H1 (cell line): ENCODE measurements at regions not wholly inside any gene's neighbourhood (a gene's known extent, or its start where the extent isn't known, plus 50 kb on each side); places are given as distances from the start of the nearest gene placed in this dataset.

Source experiments
- CTCF ChIA-PET: fragments of 300-600 bp; sonication (Branson Sonifier 250); formaldehyde crosslinking; loops from one replicate; lab custom pipeline; 2021; ENCODE audit not compliant: partially characterized antibody; lab: Charles Lee
- POLR2A ChIA-PET: fragments of 300-600 bp; sonication (Branson Sonifier 250); formaldehyde crosslinking; loops from one replicate; lab custom pipeline; 2021; ENCODE audit warnings: inconsistent platforms; ENCODE audit not compliant: partially characterized antibody; lab: Charles Lee
- DNase-seq, 2 experiments: peaks; one replicate each; pipeline versions ENCODE4 v3.0.0 to v3.0.0-alpha.2; 2010 to 2022; ENCODE audit warnings: low spot score in 2 of 2, low read depth in 1 of 2, mixed read lengths in 1 of 2
- FAIRE-seq: peaks from 2 replicates; lab custom pipeline; 2011; peaks lifted over from hg19 to GRCh38; lab: Jason Lieb, UNC
- H2AFZ ChIP-seq: 2 replicates; pipeline ENCODE4 v1.8.1; 2012; ENCODE audit warnings: low read length, inconsistent platforms
- H2AK5ac ChIP-seq: 2 replicates; pipeline ENCODE4 v1.6.1; 2013; ENCODE audit warnings: low read depth, low read length
- H2BK120ac ChIP-seq: replicated peaks from 2 replicates; pipeline ENCODE3; 2013; ENCODE audit warnings: low read depth, low read length, inconsistent platforms
- H2BK12ac ChIP-seq: 2 replicates; pipeline ENCODE4 v1.6.1; 2013; ENCODE audit warnings: low read depth, low read length
- H2BK15ac ChIP-seq: 2 replicates; pipeline ENCODE4 v1.6.1; 2013; ENCODE audit warnings: low read length
- H2BK20ac ChIP-seq: 2 replicates; pipeline ENCODE4 v1.6.1; 2013; ENCODE audit warnings: low read length
- H2BK5ac ChIP-seq: 2 replicates; pipeline ENCODE4 v1.6.1; 2013; ENCODE audit warnings: low read depth, low read length
- H3K14ac ChIP-seq: 2 replicates; pipeline ENCODE4 v1.6.1; 2013; ENCODE audit warnings: inconsistent platforms; ENCODE audit not compliant: insufficient read length
- H3K18ac ChIP-seq: 2 replicates; pipeline ENCODE4 v1.6.1; 2013; ENCODE audit warnings: low read length; ENCODE audit errors: extremely low read depth
- H3K23ac ChIP-seq: 2 replicates; pipeline ENCODE4 v1.6.1; 2013; ENCODE audit warnings: inconsistent platforms; ENCODE audit not compliant: insufficient read length
- H3K23me2 ChIP-seq: 2 replicates; pipeline ENCODE4 v1.6.1; 2013; ENCODE audit warnings: low read depth, low read length
- H3K27ac ChIP-seq: 2 replicates; pipeline ENCODE4 v1.6.1; 2011; ENCODE audit warnings: low read depth, low read length, inconsistent platforms
- H3K27me3 ChIP-seq, 4 experiments: replicated peaks in 1 of 4; 1 replicate in 1 of 4; 2 replicates in 3 of 4; pipeline versions ENCODE4 v1.6.1 to v1.8.1; 2011 to 2013; ENCODE audit warnings: low read length in 3 of 4, mild to moderate bottlenecking in 3 of 4, inconsistent platforms in 2 of 4, mixed read lengths in 2 of 4, moderate library complexity in 1 of 4; ENCODE audit not compliant: control insufficient read depth in 3 of 4, insufficient read depth in 3 of 4; ENCODE audit errors: extremely low read depth in 1 of 4
- H3K36me3 ChIP-seq, 4 experiments: 2 replicates each; pipeline versions ENCODE4 v1.6.1 to v1.8.1; 2011 to 2013; ENCODE audit warnings: mild to moderate bottlenecking in 4 of 4, low read length in 3 of 4, moderate library complexity in 2 of 4, control low read depth in 1 of 4, inconsistent platforms in 1 of 4; ENCODE audit not compliant: insufficient read depth in 4 of 4, control insufficient read depth in 2 of 4
- H3K4ac ChIP-seq: replicated peaks from 2 replicates; pipeline ENCODE3; 2013; ENCODE audit warnings: low read length, low read depth, mixed read lengths, inconsistent platforms; ENCODE audit not compliant: insufficient read length
- H3K4me1 ChIP-seq, 4 experiments: replicated peaks in 1 of 4; 1 replicate in 1 of 4; 2 replicates in 3 of 4; pipeline versions ENCODE4 v1.6.1 to v1.8.1; 2011 to 2013; ENCODE audit warnings: low read length in 3 of 4, inconsistent platforms in 2 of 4, mixed read lengths in 1 of 4; ENCODE audit not compliant: insufficient read depth in 4 of 4, control insufficient read depth in 3 of 4
- H3K4me2 ChIP-seq, 2 experiments: 2 replicates each; pipeline versions ENCODE4 v1.6.1 to v1.8.1; 2011 to 2013; ENCODE audit warnings: low read depth in 2 of 2, low read length in 2 of 2, control low read depth in 1 of 2, inconsistent platforms in 1 of 2, mild to moderate bottlenecking in 1 of 2; ENCODE audit not compliant: insufficient read depth in 1 of 2
- H3K4me3 ChIP-seq, 4 experiments: fragments of 200-600, 300-600 bp in 1 of 4; sonication (generic), shearing (Covaris generic), sonication (Bioruptor Twin) in 1 of 4; 2 replicates each; pipeline versions ENCODE4 v1.5.1 to v1.8.1; 2011 to 2016; ENCODE audit warnings: low read length in 4 of 4, low read depth in 3 of 4, control low read depth in 2 of 4, inconsistent platforms in 2 of 4, mild to moderate bottlenecking in 2 of 4, mixed read lengths in 1 of 4, moderate library complexity in 1 of 4; ENCODE audit not compliant: insufficient read depth in 2 of 4; ENCODE audit errors: extremely low read depth in 1 of 4
- H3K56ac ChIP-seq: replicated peaks from 2 replicates; pipeline ENCODE3; 2013; ENCODE audit warnings: low read depth, mild to moderate bottlenecking, mixed read lengths, low read length, inconsistent platforms; ENCODE audit not compliant: insufficient read length
- H3K79me1 ChIP-seq: 2 replicates; pipeline ENCODE4 v1.6.1; 2013; ENCODE audit warnings: low read depth, low read length, control low read depth
- H3K79me2 ChIP-seq, 2 experiments: 2 replicates each; pipeline versions ENCODE4 v1.6.1 to v1.8.1; 2012 to 2013; ENCODE audit warnings: low read length in 2 of 2, mild to moderate bottlenecking in 2 of 2, inconsistent platforms in 1 of 2; ENCODE audit not compliant: insufficient read depth in 2 of 2, control insufficient read depth in 1 of 2
- H3K9ac ChIP-seq, 4 experiments: replicated peaks in 1 of 4; 1 replicate in 1 of 4; 2 replicates in 3 of 4; pipeline versions ENCODE4 v1.6.1 to v1.8.1; 2011 to 2013; ENCODE audit warnings: low read depth in 3 of 4, low read length in 3 of 4, control low read depth in 2 of 4, mild to moderate bottlenecking in 2 of 4, moderate library complexity in 2 of 4, inconsistent platforms in 1 of 4; ENCODE audit errors: extremely low read depth in 1 of 4
- H3K9me3 ChIP-seq, 2 experiments: 2 replicates each; pipeline versions ENCODE4 v1.6.1 to v1.8.1; 2012 to 2013; ENCODE audit warnings: mild to moderate bottlenecking in 2 of 2, moderate library complexity in 2 of 2, control low read depth in 1 of 2, inconsistent platforms in 1 of 2, low read depth in 1 of 2, low read length in 1 of 2, mixed read lengths in 1 of 2; ENCODE audit not compliant: insufficient read depth in 2 of 2
- H4K20me1 ChIP-seq, 2 experiments: replicated peaks in 1 of 2; 2 replicates each; pipeline versions ENCODE3 to v1.8.1; 2011 to 2013; ENCODE audit warnings: inconsistent platforms in 2 of 2, low read length in 2 of 2, mild to moderate bottlenecking in 1 of 2; ENCODE audit not compliant: insufficient read depth in 2 of 2, control insufficient read depth in 1 of 2
- H4K5ac ChIP-seq: 2 replicates; pipeline ENCODE4 v1.6.1; 2013; ENCODE audit warnings: low read length, low read depth, mixed read lengths, inconsistent platforms; ENCODE audit not compliant: insufficient read length
- H4K8ac ChIP-seq: 2 replicates; pipeline ENCODE4 v1.8.0; 2013; ENCODE audit warnings: mild to moderate bottlenecking, moderate library complexity, low read length, inconsistent platforms; ENCODE audit not compliant: insufficient read depth; ENCODE audit errors: extremely low read depth
- H4K91ac ChIP-seq: replicated peaks from 2 replicates; pipeline ENCODE3; 2013; ENCODE audit warnings: low read length, mixed read lengths, inconsistent platforms; ENCODE audit not compliant: insufficient read length
- BACH1 ChIP-seq: IDR thresholded peaks from 2 replicates; pipeline ENCODE4 v1.6.1; 2012; ENCODE audit warnings: low read length, improper control_type of control experiment
- BRCA1 ChIP-seq: IDR thresholded peaks from 2 replicates; pipeline ENCODE4 v1.6.1; 2012; ENCODE audit warnings: low read depth, low read length, improper control_type of control experiment
- CHD2 ChIP-seq: IDR thresholded peaks from 2 replicates; pipeline ENCODE4 v1.6.1; 2012; ENCODE audit warnings: low read length, improper control_type of control experiment
- EGR1 ChIP-seq: IDR thresholded peaks from 2 replicates; pipeline ENCODE4 v1.6.1; 2011; ENCODE audit warnings: low read depth, low read length, borderline replicate concordance
- KDM1A ChIP-seq: fragments of 200-600, 300-600 bp; sonication (generic); IDR thresholded peaks from 2 replicates; pipeline ENCODE4 v1.7.1; 2016; ENCODE audit warnings: mild to moderate bottlenecking, low read length, borderline replicate concordance
- KDM5A ChIP-seq: fragments of 200-600 bp; IDR thresholded peaks from 2 replicates; pipeline ENCODE4 v1.7.1; 2012; ENCODE audit warnings: mild to moderate bottlenecking, low read length, inconsistent platforms, mixed read lengths
- RNF2 ChIP-seq: fragments of 200-900, 300-1000 bp; sonication (generic); IDR thresholded peaks from 2 replicates; pipeline ENCODE4 v1.7.1; 2016; ENCODE audit warnings: borderline replicate concordance, low read depth, mild to moderate bottlenecking, antibody characterized with exemption, low read length; ENCODE audit not compliant: poor library complexity, severe bottlenecking; ENCODE audit errors: missing control alignments
- SP1 ChIP-seq: IDR thresholded peaks from 2 replicates; pipeline ENCODE4 v1.6.1; 2011; ENCODE audit warnings: low read depth, low read length
- SP4 ChIP-seq: IDR thresholded peaks from 2 replicates; pipeline ENCODE4 v1.6.1; 2012; ENCODE audit warnings: low read length, inconsistent platforms
- YY1 ChIP-seq: IDR thresholded peaks from 2 replicates; pipeline ENCODE4 v1.6.1; 2011; ENCODE audit warnings: low read depth, mild to moderate bottlenecking, low read length
- WGBS, 2 experiments: shearing (Covaris generic) in 1 of 2; methylation state at CpG; one replicate each; pipeline versions ENCODE4 v1.1.6 to v1.1.7; 2013 to 2015; ENCODE audit warnings: low lambda C conversion rate in 2 of 2, mixed read lengths in 2 of 2, inconsistent platforms in 1 of 2, low coverage in 1 of 2, missing lambda C conversion rate in 1 of 2; ENCODE audit not compliant: insufficient replicate concordance in 2 of 2, insufficient coverage in 1 of 2, insufficient read length in 1 of 2; ENCODE audit errors: extremely low coverage in 1 of 2, missing lambda C conversion rate in 1 of 2; 5-methylcytosine and 5-hydroxymethylcytosine counted together
- TF ChIP-seq, protein P1 (sequence below): IDR thresholded peaks from 2 replicates; pipeline ENCODE4 v1.6.1; 2012; ENCODE audit warnings: low read length, inconsistent platforms
- TF ChIP-seq, protein P2 (sequence below): IDR thresholded peaks from 2 replicates; pipeline ENCODE4 v1.6.1; 2012; ENCODE audit warnings: inconsistent platforms
- TF ChIP-seq, protein P3 (sequence below): IDR thresholded peaks from 2 replicates; pipeline ENCODE4 v1.6.1; 2011; ENCODE audit warnings: low read depth, mild to moderate bottlenecking, low read length; ENCODE audit not compliant: insufficient read depth

DNA sequence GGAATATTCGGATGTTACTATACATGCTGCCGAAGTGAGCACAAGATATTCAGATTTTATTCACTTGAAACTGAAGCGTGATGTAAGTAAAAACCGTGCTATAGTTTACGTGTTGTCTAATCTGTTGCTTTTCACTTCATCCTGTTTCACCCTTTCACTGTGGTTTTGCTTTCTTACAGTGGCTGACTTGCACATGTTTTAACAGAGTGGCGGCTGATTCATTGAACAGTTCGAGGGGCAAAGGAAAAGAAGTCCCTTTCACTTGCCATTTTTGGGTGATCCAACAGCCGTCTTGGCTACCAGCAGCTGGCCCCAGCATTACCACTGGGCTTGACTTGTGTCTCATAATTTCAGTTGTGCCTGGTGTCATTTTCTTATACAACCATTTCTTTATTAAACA is 134.0 kb downstream of the IRX1 start:
- Histone ChIP-seq H3K79me2 (no peaks in the 10 kb centered on the region), H3K23ac (no peak overlapping the region), H3K4me2 (no peak overlapping the region), H3K27ac (no peak overlapping the region), H4K8ac (no peak overlapping the region), H2BK12ac (no peak overlapping the region), H4K91ac (no peak overlapping the region), H2AK5ac (no peak overlapping the region), H3K4me3 (no peak overlapping the region), H2BK20ac (no peak overlapping the region), H2BK120ac (no peak overlapping the region), H4K5ac (no peak overlapping the region), H2AFZ (peak overlapping the region; percentile 22; the same call in 1 of the 2 replicates), H4K20me1 (peaks cover 0 to 6% of the 10 kb centered on the region in 2 experiments), H3K23me2 (peaks cover 7% of the 10 kb centered on the region; the same call in 1 of the 2 replicates), H2BK15ac (no peak overlapping the region), H3K4ac (no peak overlapping the region), H2BK5ac (no peak overlapping the region), H3K14ac (no peak overlapping the region), H3K4me1 (no peaks in the 10 kb centered on the region), H3K9ac (no peak overlapping the region), H3K36me3 (no peaks in the 10 kb centered on the region), H3K9me3 (no peaks in the 10 kb centered on the region), H3K56ac (no peak overlapping the region), H3K18ac (no peak overlapping the region), H3K27me3 (no peaks in the 10 kb centered on the region), H3K79me1 (no peaks in the 10 kb centered on the region)
- DNase-seq (no peak), FAIRE-seq (no peak)
- ChIA-PET CTCF (interaction anchor here (0.7 kb wide), 1 partner anchor 336 kb away, joined by 3 read pairs; no protein-coding TSS in a partner anchor), POLR2A (no interaction called here)
- 87% methylated on average over 8 of the region's 8 CpGs; no CpG with 5 or more reads in 1 of the 2 experiments for WGBS, 2 experiments
- no peak for TF ChIP-seq RNF2
- TF ChIP-seq, protein P1, sequence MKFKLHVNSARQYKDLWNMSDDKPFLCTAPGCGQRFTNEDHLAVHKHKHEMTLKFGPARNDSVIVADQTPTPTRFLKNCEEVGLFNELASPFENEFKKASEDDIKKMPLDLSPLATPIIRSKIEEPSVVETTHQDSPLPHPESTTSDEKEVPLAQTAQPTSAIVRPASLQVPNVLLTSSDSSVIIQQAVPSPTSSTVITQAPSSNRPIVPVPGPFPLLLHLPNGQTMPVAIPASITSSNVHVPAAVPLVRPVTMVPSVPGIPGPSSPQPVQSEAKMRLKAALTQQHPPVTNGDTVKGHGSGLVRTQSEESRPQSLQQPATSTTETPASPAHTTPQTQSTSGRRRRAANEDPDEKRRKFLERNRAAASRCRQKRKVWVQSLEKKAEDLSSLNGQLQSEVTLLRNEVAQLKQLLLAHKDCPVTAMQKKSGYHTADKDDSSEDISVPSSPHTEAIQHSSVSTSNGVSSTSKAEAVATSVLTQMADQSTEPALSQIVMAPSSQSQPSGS = no peak
- no peak for TF ChIP-seq BACH1
- TF ChIP-seq CHD2 = no peak
- TF ChIP-seq KDM1A = no peak
- no peak for TF ChIP-seq KDM5A
- TF ChIP-seq EGR1 = no peak
- TF ChIP-seq, protein P2, sequence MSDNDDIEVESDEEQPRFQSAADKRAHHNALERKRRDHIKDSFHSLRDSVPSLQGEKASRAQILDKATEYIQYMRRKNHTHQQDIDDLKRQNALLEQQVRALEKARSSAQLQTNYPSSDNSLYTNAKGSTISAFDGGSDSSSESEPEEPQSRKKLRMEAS = no peak
- TF ChIP-seq BRCA1 = no peak
- TF ChIP-seq SP4 = no peak
- TF ChIP-seq, protein P3, sequence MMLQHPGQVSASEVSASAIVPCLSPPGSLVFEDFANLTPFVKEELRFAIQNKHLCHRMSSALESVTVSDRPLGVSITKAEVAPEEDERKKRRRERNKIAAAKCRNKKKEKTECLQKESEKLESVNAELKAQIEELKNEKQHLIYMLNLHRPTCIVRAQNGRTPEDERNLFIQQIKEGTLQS = no peak
- no peak for TF ChIP-seq YY1
- no peak for TF ChIP-seq SP1
